ENCODE measurements at regions not wholly inside any gene's neighbourhood (a gene's known extent, or its start where the extent isn't known, plus 50 kb on each side); places are given as distances from the start of the nearest gene placed in this dataset.
A peak's percentile ranks its signal among the peaks of the same experiment; 100 is the strongest.
"Not testable (repeated sequence)": the region's sequence is repeated elsewhere in the genome, so short reads cannot be mapped to it uniquely, and the experiment has no call there.

- DNase-seq = no peak
These were observed 251.2 kb downstream of the RRAGC start for GRCh38 chr1:38608202-38608864.

GRCh38 chr1:38607526-38607925 lies 252.0 kb downstream of the RRAGC start:
- no peak for DNase-seq

- no peak for DNase-seq
These were observed 254.5 kb downstream of the RRAGC start for GRCh38 chr1:38605063-38605462.

GRCh38 chr1:38603907-38604306 lies 255.7 kb downstream of the RRAGC start:
- no peak for DNase-seq

GRCh38 chr1:38600905-38601304 lies 258.7 kb downstream of the RRAGC start:
- DNase-seq = no peak

- no peak for DNase-seq
These were observed 259.3 kb downstream of the RRAGC start for GRCh38 chr1:38600286-38600685.

GRCh38 chr1:38598118-38598517 lies 261.5 kb downstream of the RRAGC start:
- DNase-seq = no peak

- DNase-seq = peak; percentile 46
These were observed 270.5 kb downstream of the RRAGC start for GRCh38 chr1:38589036-38589435.

- peak; percentile 1 for DNase-seq
These were observed 271.8 kb downstream of the RRAGC start for GRCh38 chr1:38587766-38588165.

- peak; percentile 79 for DNase-seq
These were observed 272.5 kb downstream of the RRAGC start for GRCh38 chr1:38586993-38587646.

- DNase-seq = no peak
These were observed 273.6 kb downstream of the RRAGC start for GRCh38 chr1:38585971-38586370.

GRCh38 chr1:38585460-38585859 lies 274.1 kb downstream of the RRAGC start:
- DNase-seq = peak; percentile 4

- peak; percentile 52 for DNase-seq
These were observed 274.9 kb downstream of the RRAGC start for GRCh38 chr1:38584448-38585355.

- DNase-seq = not testable (repeated sequence)
These were observed 276.3 kb downstream of the RRAGC start for GRCh38 chr1:38583287-38583686.

- peak; percentile 27 for DNase-seq
These were observed 278.2 kb downstream of the RRAGC start for GRCh38 chr1:38581396-38581795.

- peak; percentile 14 for DNase-seq
These were observed 279.0 kb downstream of the RRAGC start for GRCh38 chr1:38580594-38580993.

- DNase-seq = no peak
These were observed 280.5 kb downstream of the RRAGC start for GRCh38 chr1:38579056-38579455.

- peak; percentile 54 for DNase-seq
These were observed 281.2 kb downstream of the RRAGC start for GRCh38 chr1:38578271-38578951.

GRCh38 chr1:38577937-38578270 lies 281.7 kb downstream of the RRAGC start:
- no peak for DNase-seq

GRCh38 chr1:38577385-38577784 lies 282.2 kb downstream of the RRAGC start:
- no peak for DNase-seq

GRCh38 chr1:38576241-38576640 lies 283.3 kb downstream of the RRAGC start:
- no peak for DNase-seq

- no peak for DNase-seq
These were observed 287.8 kb downstream of the RRAGC start for GRCh38 chr1:38571726-38572125.

GRCh38 chr1:38570657-38570975 lies 289.0 kb downstream of the RRAGC start:
- no peak for DNase-seq

All from activated effector memory CD4-positive, alpha-beta T cell treated with anti-CD3 and anti-CD28 coated beads, Interleukin-2, amount 50 U/mL, for 16 hours (primary cell).